ENCODE measurements at regions not wholly inside any gene's neighbourhood (a gene's known extent, or its start where the extent isn't known, plus 50 kb on each side); places are given as distances from the start of the nearest gene placed in this dataset.

GRCh38 chr10:4453950-4454349 is 372.1 kb upstream of the AKR1E2 start:
- Mint-ChIP-seq H3K9me3 (peaks cover 0 to 2% of the 10 kb centered on the region in 2 donors), H3K27me3 (peaks cover 6% of the 10 kb centered on the region in 2 donors), H3K27ac (no peak overlapping the region), H3K36me3 (no peaks in the 10 kb centered on the region), H3K4me3 (no peak overlapping the region), H3K4me1 (peaks cover 5 to 23% of the 10 kb centered on the region in 2 donors)
- ATAC-seq (replicated peaks) (peak in 1 of 2 donors; percentile 59), DNase-seq (no peak)

- no peaks in the 10 kb centered on the region for H3K36me3 Mint-ChIP-seq
Observed at GRCh38 chr10:4453276-4453675, 372.7 kb upstream of the AKR1E2 start.

GRCh38 chr10:4450981-4451908 is 374.8 kb upstream of the AKR1E2 start:
- Mint-ChIP-seq H3K27ac (no peak overlapping the region), H3K4me1 (peaks cover 5 to 23% of the 10 kb centered on the region in 2 donors), H3K27me3 (peaks cover 6 to 10% of the 10 kb centered on the region in 2 donors), H3K9me3 (peaks cover 2 to 3% of the 10 kb centered on the region in 2 donors), H3K4me3 (no peak overlapping the region), H3K36me3 (no peaks in the 10 kb centered on the region)
- DNase-seq (no peak), ATAC-seq (replicated peaks) (peak in 1 of 2 donors; percentile 47)

More at GRCh38 chr10:4453276-4453675, 372.7 kb upstream of the AKR1E2 start:
- ATAC-seq (replicated peaks) = no peak
- DNase-seq = no peak
- H3K9me3 Mint-ChIP-seq = peaks cover 0 to 2% of the 10 kb centered on the region in 2 donors
- peaks cover 6% of the 10 kb centered on the region in 2 donors for H3K27me3 Mint-ChIP-seq
- no peak overlapping the region for H3K4me3 Mint-ChIP-seq
- peaks cover 5 to 23% of the 10 kb centered on the region in 2 donors for H3K4me1 Mint-ChIP-seq
- no peak overlapping the region for H3K27ac Mint-ChIP-seq

GRCh38 chr10:4450169-4450568 is 375.8 kb upstream of the AKR1E2 start:
- peaks cover 0 to under 1% of the 10 kb centered on the region in 2 donors for H3K36me3 Mint-ChIP-seq
- peaks cover 2 to 4% of the 10 kb centered on the region in 2 donors for H3K9me3 Mint-ChIP-seq
- no peak for DNase-seq

GRCh38 chr10:4448030-4448429 is 378.0 kb upstream of the AKR1E2 start:
- Mint-ChIP-seq H3K9me3 (peaks cover 10 to 11% of the 10 kb centered on the region in 2 donors), H3K4me3 (no peak overlapping the region), H3K36me3 (peaks cover 3 to 5% of the 10 kb centered on the region in 2 donors), H3K27ac (no peak overlapping the region), H3K27me3 (peaks cover 0 to 18% of the 10 kb centered on the region in 2 donors), H3K4me1 (peaks cover 5 to 11% of the 10 kb centered on the region in 2 donors)
- DNase-seq (no peak), ATAC-seq (replicated peaks) (no peak)

More at GRCh38 chr10:4450169-4450568, 375.8 kb upstream of the AKR1E2 start:
- no peak for ATAC-seq (replicated peaks)
- H3K27me3 Mint-ChIP-seq = peaks cover 6 to 11% of the 10 kb centered on the region in 2 donors
- peaks cover 5 to 23% of the 10 kb centered on the region in 2 donors for H3K4me1 Mint-ChIP-seq
- no peak overlapping the region for H3K27ac Mint-ChIP-seq
- no peak overlapping the region for H3K4me3 Mint-ChIP-seq

- ATAC-seq (replicated peaks) = no peak
Observed at GRCh38 chr10:4443419-4443818, 382.6 kb upstream of the AKR1E2 start.

GRCh38 chr10:4442296-4442695 is 383.7 kb upstream of the AKR1E2 start:
- no peak for DNase-seq
- H3K36me3 Mint-ChIP-seq = peaks cover 3 to 5% of the 10 kb centered on the region in 2 donors
- no peaks in the 10 kb centered on the region for H3K4me1 Mint-ChIP-seq
- ATAC-seq (replicated peaks) = no peak
- H3K4me3 Mint-ChIP-seq = no peak overlapping the region
- peaks cover 0 to 14% of the 10 kb centered on the region in 2 donors for H3K27me3 Mint-ChIP-seq
- no peak overlapping the region for H3K27ac Mint-ChIP-seq
- peaks cover 15 to 17% of the 10 kb centered on the region in 2 donors for H3K9me3 Mint-ChIP-seq

More at GRCh38 chr10:4443419-4443818, 382.6 kb upstream of the AKR1E2 start:
- Mint-ChIP-seq H3K36me3 (peaks cover 3 to 5% of the 10 kb centered on the region in 2 donors), H3K4me1 (no peaks in the 10 kb centered on the region), H3K9me3 (peaks cover 15 to 17% of the 10 kb centered on the region in 2 donors), H3K4me3 (no peak overlapping the region), H3K27ac (no peak overlapping the region), H3K27me3 (peaks cover 0 to 17% of the 10 kb centered on the region in 2 donors)
- DNase-seq = no peak

- Mint-ChIP-seq H3K4me3 (no peak overlapping the region), H3K27me3 (peaks cover 0 to 10% of the 10 kb centered on the region in 2 donors), H3K4me1 (no peaks in the 10 kb centered on the region), H3K9me3 (peaks cover 11 to 17% of the 10 kb centered on the region in 2 donors), H3K36me3 (peaks cover 3 to 5% of the 10 kb centered on the region in 2 donors), H3K27ac (no peak overlapping the region)
- DNase-seq = no peak
- no peak for ATAC-seq (replicated peaks)
Observed at GRCh38 chr10:4440260-4440659, 385.7 kb upstream of the AKR1E2 start.

GRCh38 chr10:4437791-4438190 is 388.2 kb upstream of the AKR1E2 start:
- no peak for ATAC-seq (replicated peaks)
- H3K27me3 Mint-ChIP-seq = peaks cover 0 to 3% of the 10 kb centered on the region in 2 donors
- no peak overlapping the region for H3K4me3 Mint-ChIP-seq
- peaks cover 5 to 6% of the 10 kb centered on the region in 2 donors for H3K9me3 Mint-ChIP-seq
- DNase-seq = no peak
- no peak overlapping the region for H3K27ac Mint-ChIP-seq
- H3K4me1 Mint-ChIP-seq = no peaks in the 10 kb centered on the region
- H3K36me3 Mint-ChIP-seq = no peaks in the 10 kb centered on the region

- H3K27ac Mint-ChIP-seq = no peak overlapping the region
- DNase-seq (no peak), ATAC-seq (replicated peaks) (no peak)
- peaks cover 0 to under 1% of the 10 kb centered on the region in 2 donors for H3K27me3 Mint-ChIP-seq
- peaks cover 2 to 3% of the 10 kb centered on the region in 2 donors for H3K9me3 Mint-ChIP-seq
- no peaks in the 10 kb centered on the region for H3K4me1 Mint-ChIP-seq
- no peak overlapping the region for H3K4me3 Mint-ChIP-seq
- H3K36me3 Mint-ChIP-seq = no peaks in the 10 kb centered on the region
Observed at GRCh38 chr10:4437061-4437460, 388.9 kb upstream of the AKR1E2 start.

GRCh38 chr10:4436103-4436502 is 389.9 kb upstream of the AKR1E2 start:
- no peak overlapping the region for H3K4me3 Mint-ChIP-seq
- ATAC-seq (replicated peaks) = no peak

GRCh38 chr10:4434516-4435071 is 391.4 kb upstream of the AKR1E2 start:
- no peak for ATAC-seq (replicated peaks)
- Mint-ChIP-seq H3K4me1 (no peaks in the 10 kb centered on the region), H3K27me3 (no peaks in the 10 kb centered on the region), H3K9me3 (no peaks in the 10 kb centered on the region), H3K4me3 (no peak overlapping the region), H3K36me3 (no peaks in the 10 kb centered on the region), H3K27ac (no peak overlapping the region)
- DNase-seq = no peak

More at GRCh38 chr10:4436103-4436502, 389.9 kb upstream of the AKR1E2 start:
- Mint-ChIP-seq H3K27ac (no peak overlapping the region), H3K36me3 (no peaks in the 10 kb centered on the region), H3K27me3 (no peaks in the 10 kb centered on the region), H3K9me3 (no peaks in the 10 kb centered on the region), H3K4me1 (no peaks in the 10 kb centered on the region)
- no peak for DNase-seq

- Mint-ChIP-seq H3K9me3 (no peaks in the 10 kb centered on the region), H3K36me3 (no peaks in the 10 kb centered on the region), H3K4me1 (no peaks in the 10 kb centered on the region), H3K4me3 (no peak overlapping the region), H3K27me3 (no peaks in the 10 kb centered on the region), H3K27ac (no peak overlapping the region)
- ATAC-seq (replicated peaks) (no peak), DNase-seq (no peak)
Observed at GRCh38 chr10:4434105-4434504, 391.9 kb upstream of the AKR1E2 start.

GRCh38 chr10:4431114-4431863 is 394.7 kb upstream of the AKR1E2 start:
- DNase-seq (no peak), ATAC-seq (replicated peaks) (no peak)
- no peak overlapping the region for H3K27ac Mint-ChIP-seq
- H3K9me3 Mint-ChIP-seq = no peaks in the 10 kb centered on the region
- no peaks in the 10 kb centered on the region for H3K36me3 Mint-ChIP-seq
- no peak overlapping the region for H3K4me3 Mint-ChIP-seq
- no peaks in the 10 kb centered on the region for H3K4me1 Mint-ChIP-seq
- no peaks in the 10 kb centered on the region for H3K27me3 Mint-ChIP-seq
